ENCODE measurements at regions not wholly inside any gene's neighbourhood (a gene's known extent, or its start where the extent isn't known, plus 50 kb on each side); places are given as distances from the start of the nearest gene placed in this dataset.
"Not testable (repeated sequence)": the region's sequence is repeated elsewhere in the genome, so short reads cannot be mapped to it uniquely, and the experiment has no call there.

- H3K27ac Mint-ChIP-seq = no peak overlapping the region
- no peaks in the 10 kb centered on the region for H3K27me3 Mint-ChIP-seq (ENCODE audit: low read depth, poor library complexity)
- H3K36me3 Mint-ChIP-seq (ENCODE audit: low read depth) = no peaks in the 10 kb centered on the region
- DNase-seq = no peak
- peaks cover 77% of the 10 kb centered on the region for H3K9me3 Mint-ChIP-seq
- TF ChIP-seq, protein P1, sequence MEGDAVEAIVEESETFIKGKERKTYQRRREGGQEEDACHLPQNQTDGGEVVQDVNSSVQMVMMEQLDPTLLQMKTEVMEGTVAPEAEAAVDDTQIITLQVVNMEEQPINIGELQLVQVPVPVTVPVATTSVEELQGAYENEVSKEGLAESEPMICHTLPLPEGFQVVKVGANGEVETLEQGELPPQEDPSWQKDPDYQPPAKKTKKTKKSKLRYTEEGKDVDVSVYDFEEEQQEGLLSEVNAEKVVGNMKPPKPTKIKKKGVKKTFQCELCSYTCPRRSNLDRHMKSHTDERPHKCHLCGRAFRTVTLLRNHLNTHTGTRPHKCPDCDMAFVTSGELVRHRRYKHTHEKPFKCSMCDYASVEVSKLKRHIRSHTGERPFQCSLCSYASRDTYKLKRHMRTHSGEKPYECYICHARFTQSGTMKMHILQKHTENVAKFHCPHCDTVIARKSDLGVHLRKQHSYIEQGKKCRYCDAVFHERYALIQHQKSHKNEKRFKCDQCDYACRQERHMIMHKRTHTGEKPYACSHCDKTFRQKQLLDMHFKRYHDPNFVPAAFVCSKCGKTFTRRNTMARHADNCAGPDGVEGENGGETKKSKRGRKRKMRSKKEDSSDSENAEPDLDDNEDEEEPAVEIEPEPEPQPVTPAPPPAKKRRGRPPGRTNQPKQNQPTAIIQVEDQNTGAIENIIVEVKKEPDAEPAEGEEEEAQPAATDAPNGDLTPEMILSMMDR (IDR thresholded peaks at IDR 0.05) = no peak
- no peaks in the 10 kb centered on the region for H3K4me1 Mint-ChIP-seq
- no peak overlapping the region for H3K4me3 Mint-ChIP-seq
These were observed 1515.4 kb upstream of the DEFB115 start for GRCh38 chr20:29741894-29742698.

DNA sequence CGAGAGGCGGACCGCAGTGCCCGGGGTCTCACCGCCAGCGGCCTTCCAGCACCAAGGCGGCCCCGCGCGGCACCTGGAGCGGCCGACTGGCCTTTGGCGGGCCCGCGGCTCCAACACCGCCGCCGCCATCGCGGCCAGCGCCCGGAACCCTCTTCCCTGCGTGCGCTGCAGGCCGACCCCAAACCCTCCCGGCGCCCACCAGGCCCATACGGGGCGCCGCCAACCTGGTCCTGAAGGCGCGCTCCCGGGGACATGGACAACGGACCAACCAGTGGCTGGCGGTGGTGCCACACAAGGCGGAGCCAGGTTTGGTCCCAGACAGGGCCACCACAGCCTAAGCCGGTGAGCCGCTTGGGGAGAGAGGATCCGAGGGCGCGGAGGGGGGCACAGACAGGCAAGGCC is 1514.8 kb upstream of the DEFB115 start:
- Mint-ChIP-seq H3K4me3 (no peak overlapping the region), H3K4me1 (no peaks in the 10 kb centered on the region), H3K9me3 (peaks cover 77% of the 10 kb centered on the region), H3K27ac (no peak overlapping the region), H3K27me3 (ENCODE audit: low read depth, poor library complexity) (no peaks in the 10 kb centered on the region), H3K36me3 (ENCODE audit: low read depth) (no peaks in the 10 kb centered on the region)
- no peak for DNase-seq
- TF ChIP-seq, protein P1 (IDR thresholded peaks at IDR 0.05) = no peak

GRCh38 chr20:29743101-29743931 is 1514.1 kb upstream of the DEFB115 start:
- no peaks in the 10 kb centered on the region for H3K36me3 Mint-ChIP-seq (ENCODE audit: low read depth)
- DNase-seq = no peak
- no peaks in the 10 kb centered on the region for H3K27me3 Mint-ChIP-seq (ENCODE audit: low read depth, poor library complexity)
- H3K4me1 Mint-ChIP-seq = no peaks in the 10 kb centered on the region
- H3K4me3 Mint-ChIP-seq = no peak overlapping the region
- H3K9me3 Mint-ChIP-seq = peaks cover 77% of the 10 kb centered on the region
- TF ChIP-seq, protein P1 (IDR thresholded peaks at IDR 0.05) = no peak
- no peak overlapping the region for H3K27ac Mint-ChIP-seq

- no peaks in the 10 kb centered on the region for H3K4me1 Mint-ChIP-seq
- H3K27ac Mint-ChIP-seq = no peak overlapping the region
- no peak for DNase-seq
- no peaks in the 10 kb centered on the region for H3K27me3 Mint-ChIP-seq (ENCODE audit: low read depth, poor library complexity)
- H3K36me3 Mint-ChIP-seq (ENCODE audit: low read depth) = no peaks in the 10 kb centered on the region
- TF ChIP-seq, protein P1 (IDR thresholded peaks at IDR 0.05) = no peak
- H3K9me3 Mint-ChIP-seq = peaks cover 75% of the 10 kb centered on the region
- H3K4me3 Mint-ChIP-seq = no peak overlapping the region
These were observed 1513.4 kb upstream of the DEFB115 start for GRCh38 chr20:29744071-29744470.

- H3K4me1 Mint-ChIP-seq; DNase-seq; H3K27ac Mint-ChIP-seq; H3K4me3 Mint-ChIP-seq; H3K27me3 Mint-ChIP-seq (ENCODE audit: low read depth, poor library complexity); H3K36me3 Mint-ChIP-seq (ENCODE audit: low read depth): not testable (repeated sequence)
- H3K9me3 Mint-ChIP-seq = peaks cover 75% of the 10 kb centered on the region
These were observed 1511.8 kb upstream of the DEFB115 start for GRCh38 chr20:29745534-29746245.
